ENCODE measurements at regions not wholly inside any gene's neighbourhood (a gene's known extent, or its start where the extent isn't known, plus 50 kb on each side); places are given as distances from the start of the nearest gene placed in this dataset.

GRCh38 chr6:23154159-23154558 lies 584.8 kb downstream of the HDGFL1 start:
- TF ChIP-seq CTCF (IDR thresholded peaks at IDR 0.05) (no peak), POLR2A (IDR thresholded peaks at IDR 0.05) (no peak)

All from thyroid gland (tissue), 4 donors.